RWPE2 (cell line): ENCODE measurements at regions not wholly inside any gene's neighbourhood (a gene's known extent, or its start where the extent isn't known, plus 50 kb on each side); places are given as distances from the start of the nearest gene placed in this dataset.
A peak's percentile ranks its signal among the peaks of the same experiment; 100 is the strongest.

Experiments used
- ATAC-seq: fragments of 200-7000 bp; cut with Tn5 transposase; 3 replicates; pipeline ENCODE4 v1.9.1; 2021; ENCODE audit warnings: low read depth
- DNase-seq: peaks from one replicate; pipeline ENCODE4 v3.0.0-alpha.2; 2020; ENCODE audit warnings: low spot score
- H3K27ac ChIP-seq: fragments of 450-650 bp; 2 replicates; pipeline ENCODE4 v1.5.1; 2017; ENCODE audit warnings: mild to moderate bottlenecking; ENCODE audit not compliant: poor library complexity, severe bottlenecking
- H3K27me3 ChIP-seq: fragments of 250-450 bp; sonication (Bioruptor Pico); 2 replicates; pipeline ENCODE4 v1.5.1; 2021; ENCODE audit warnings: mild to moderate bottlenecking, moderate library complexity; ENCODE audit not compliant: insufficient read depth, poor library complexity, severe bottlenecking
- H3K36me3 ChIP-seq: fragments of 250-450 bp; sonication (Bioruptor Pico); 2 replicates; pipeline ENCODE4 v1.5.1; 2020; ENCODE audit warnings: low read depth, mild to moderate bottlenecking, moderate library complexity
- H3K4me1 ChIP-seq: fragments of 250-450 bp; sonication (Bioruptor Pico); 2 replicates; pipeline ENCODE4 v1.5.1; 2021; ENCODE audit warnings: mild to moderate bottlenecking, moderate library complexity; ENCODE audit not compliant: insufficient read depth, poor library complexity, severe bottlenecking
- H3K4me3 ChIP-seq: fragments of 250-450 bp; sonication (Bioruptor Pico); 2 replicates; pipeline ENCODE4 v1.5.1; 2021; ENCODE audit warnings: mild to moderate bottlenecking, moderate library complexity; ENCODE audit not compliant: severe bottlenecking
- H3K9me3 ChIP-seq: fragments of 250-450 bp; sonication (Bioruptor Pico); 2 replicates; pipeline ENCODE4 v1.5.1; 2021; ENCODE audit warnings: mild to moderate bottlenecking, moderate library complexity; ENCODE audit not compliant: severe bottlenecking
- TF ChIP-seq, protein P1 (sequence below): fragments of 450-650 bp; IDR thresholded peaks from one replicate; pipeline ENCODE4 v1.5.1; 2017; ENCODE audit warnings: mild to moderate bottlenecking, moderate library complexity; ENCODE audit not compliant: poor library complexity, severe bottlenecking

DNA sequence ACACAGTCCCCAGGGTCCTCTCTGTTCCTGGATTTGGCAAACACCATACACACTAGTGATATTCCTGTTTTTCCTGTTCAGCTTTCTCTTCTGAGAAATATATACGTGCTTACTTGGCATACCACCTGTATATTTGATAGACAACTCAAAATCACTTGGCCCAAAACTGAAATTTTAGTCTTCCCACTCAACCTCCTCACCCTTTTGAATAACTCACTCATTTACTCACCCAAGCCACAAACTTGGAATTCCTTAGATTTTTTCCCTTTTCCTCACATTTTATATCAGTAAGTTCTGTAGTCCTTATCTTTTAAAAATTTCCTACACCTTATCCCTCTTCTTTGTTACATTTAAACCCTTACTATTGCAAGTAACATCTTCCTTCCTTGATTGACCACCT, 143.4 kb downstream of the PPP1R3A start:
- H3K36me3 ChIP-seq = no peaks in the 10 kb centered on the region
- DNase-seq (no peak), ATAC-seq (no peak)
- no peaks in the 10 kb centered on the region for H3K9me3 ChIP-seq
- no peaks in the 10 kb centered on the region for H3K27me3 ChIP-seq
- TF ChIP-seq, protein P1, sequence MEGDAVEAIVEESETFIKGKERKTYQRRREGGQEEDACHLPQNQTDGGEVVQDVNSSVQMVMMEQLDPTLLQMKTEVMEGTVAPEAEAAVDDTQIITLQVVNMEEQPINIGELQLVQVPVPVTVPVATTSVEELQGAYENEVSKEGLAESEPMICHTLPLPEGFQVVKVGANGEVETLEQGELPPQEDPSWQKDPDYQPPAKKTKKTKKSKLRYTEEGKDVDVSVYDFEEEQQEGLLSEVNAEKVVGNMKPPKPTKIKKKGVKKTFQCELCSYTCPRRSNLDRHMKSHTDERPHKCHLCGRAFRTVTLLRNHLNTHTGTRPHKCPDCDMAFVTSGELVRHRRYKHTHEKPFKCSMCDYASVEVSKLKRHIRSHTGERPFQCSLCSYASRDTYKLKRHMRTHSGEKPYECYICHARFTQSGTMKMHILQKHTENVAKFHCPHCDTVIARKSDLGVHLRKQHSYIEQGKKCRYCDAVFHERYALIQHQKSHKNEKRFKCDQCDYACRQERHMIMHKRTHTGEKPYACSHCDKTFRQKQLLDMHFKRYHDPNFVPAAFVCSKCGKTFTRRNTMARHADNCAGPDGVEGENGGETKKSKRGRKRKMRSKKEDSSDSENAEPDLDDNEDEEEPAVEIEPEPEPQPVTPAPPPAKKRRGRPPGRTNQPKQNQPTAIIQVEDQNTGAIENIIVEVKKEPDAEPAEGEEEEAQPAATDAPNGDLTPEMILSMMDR = no peak
- H3K27ac ChIP-seq = no peak overlapping the region
- H3K4me1 ChIP-seq = no peaks in the 10 kb centered on the region
- H3K4me3 ChIP-seq = no peak overlapping the region

DNA sequence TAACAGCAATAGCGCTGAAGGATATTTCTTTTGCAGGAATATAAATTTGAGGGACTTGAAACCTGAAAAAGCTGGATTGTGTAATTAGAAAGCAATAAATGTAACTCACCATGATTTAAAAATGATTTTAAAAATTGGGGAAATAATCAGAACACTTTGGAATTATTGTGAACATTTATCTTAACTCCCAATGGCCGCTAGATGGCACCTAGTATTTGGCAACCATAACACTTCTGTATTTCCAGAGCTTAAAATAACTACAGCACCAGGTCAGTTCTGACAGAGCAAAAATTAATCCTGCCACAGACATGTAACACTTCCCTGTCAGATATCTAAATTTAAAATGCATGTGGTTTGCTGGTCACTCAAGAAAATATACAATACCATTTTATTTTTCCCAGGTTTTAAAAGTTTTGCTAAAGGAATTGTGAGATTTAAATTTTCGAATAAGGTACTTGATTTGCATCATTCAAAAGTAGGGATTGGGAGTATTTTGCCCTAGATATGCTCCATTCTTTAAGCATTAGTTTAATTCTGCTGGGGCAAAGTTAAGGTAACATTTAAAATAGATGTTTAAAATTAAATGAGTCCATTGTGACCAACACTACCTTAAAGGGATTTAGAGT, 144.5 kb downstream of the PPP1R3A start:
- ATAC-seq = peak; percentile 50; the same call in 1 of the 3 replicates

DNA sequence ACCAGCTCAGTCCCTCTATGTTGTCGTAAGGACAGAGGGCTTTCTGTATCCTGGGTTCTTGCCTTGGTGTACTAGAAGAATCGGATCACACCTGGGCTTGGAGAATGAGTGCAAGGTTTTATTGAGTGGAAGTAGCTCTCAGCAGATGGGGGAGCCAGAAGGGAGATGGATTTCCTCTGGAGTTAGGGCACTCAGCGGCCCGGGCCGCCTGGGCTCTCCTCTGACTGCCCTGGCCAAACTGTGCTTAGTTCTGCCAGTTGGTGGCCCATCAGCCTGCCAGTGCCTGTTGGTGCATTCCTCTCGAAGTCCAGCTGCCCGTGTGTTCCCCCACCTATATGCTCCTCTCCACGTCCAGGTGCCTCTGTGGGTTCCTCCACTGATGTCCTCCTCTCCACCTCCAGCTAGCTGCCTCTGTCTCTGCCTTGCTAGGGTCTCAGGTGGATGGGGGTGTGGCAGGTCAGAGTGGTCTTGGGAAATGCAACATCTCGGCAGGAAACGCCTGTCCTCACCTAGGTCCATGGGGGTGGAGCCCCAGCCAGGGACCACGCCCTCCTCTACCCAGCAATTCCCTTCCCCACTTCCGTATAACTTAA, 148.6 kb downstream of the PPP1R3A start:
- no peak overlapping the region for H3K4me3 ChIP-seq
- no peaks in the 10 kb centered on the region for H3K4me1 ChIP-seq
- DNase-seq (peak; percentile 21), ATAC-seq (no peak)
- TF ChIP-seq, protein P1 = no peak
- no peaks in the 10 kb centered on the region for H3K27me3 ChIP-seq
- no peaks in the 10 kb centered on the region for H3K9me3 ChIP-seq
- no peak overlapping the region for H3K27ac ChIP-seq
- no peaks in the 10 kb centered on the region for H3K36me3 ChIP-seq

More for the DNA sequence above, 144.5 kb downstream of the PPP1R3A start:
- H3K4me1 ChIP-seq = no peaks in the 10 kb centered on the region
- DNase-seq = no peak
- no peaks in the 10 kb centered on the region for H3K36me3 ChIP-seq
- TF ChIP-seq, protein P1 = peak; percentile 89
- H3K27ac ChIP-seq = no peak overlapping the region
- no peaks in the 10 kb centered on the region for H3K27me3 ChIP-seq
- no peaks in the 10 kb centered on the region for H3K9me3 ChIP-seq
- H3K4me3 ChIP-seq = no peak overlapping the region

DNA sequence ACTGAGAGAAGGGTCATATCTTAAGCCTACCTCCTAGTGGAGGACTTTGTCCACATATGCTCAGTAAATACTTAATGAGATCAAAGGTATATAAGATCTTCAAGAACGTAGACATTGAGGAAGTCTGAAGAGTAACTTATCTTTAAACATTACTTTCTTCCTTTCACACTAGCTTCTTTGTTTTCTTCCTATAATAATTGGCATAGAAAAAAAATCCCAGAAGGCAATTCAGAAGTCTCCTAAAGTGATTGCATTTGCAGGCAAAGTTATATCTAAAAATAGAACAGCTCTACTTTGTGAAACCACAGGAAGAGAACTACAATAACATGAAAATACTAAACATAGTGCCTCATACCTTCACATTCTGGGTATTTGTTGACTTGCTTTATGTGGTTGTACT, 150.4 kb downstream of the PPP1R3A start:
- no peak for ATAC-seq
- no peaks in the 10 kb centered on the region for H3K9me3 ChIP-seq
- H3K4me3 ChIP-seq = no peak overlapping the region
- H3K27me3 ChIP-seq = no peaks in the 10 kb centered on the region
- H3K4me1 ChIP-seq = no peaks in the 10 kb centered on the region
- no peaks in the 10 kb centered on the region for H3K36me3 ChIP-seq
- no peak for DNase-seq
- TF ChIP-seq, protein P1 = no peak
- no peak overlapping the region for H3K27ac ChIP-seq

DNA sequence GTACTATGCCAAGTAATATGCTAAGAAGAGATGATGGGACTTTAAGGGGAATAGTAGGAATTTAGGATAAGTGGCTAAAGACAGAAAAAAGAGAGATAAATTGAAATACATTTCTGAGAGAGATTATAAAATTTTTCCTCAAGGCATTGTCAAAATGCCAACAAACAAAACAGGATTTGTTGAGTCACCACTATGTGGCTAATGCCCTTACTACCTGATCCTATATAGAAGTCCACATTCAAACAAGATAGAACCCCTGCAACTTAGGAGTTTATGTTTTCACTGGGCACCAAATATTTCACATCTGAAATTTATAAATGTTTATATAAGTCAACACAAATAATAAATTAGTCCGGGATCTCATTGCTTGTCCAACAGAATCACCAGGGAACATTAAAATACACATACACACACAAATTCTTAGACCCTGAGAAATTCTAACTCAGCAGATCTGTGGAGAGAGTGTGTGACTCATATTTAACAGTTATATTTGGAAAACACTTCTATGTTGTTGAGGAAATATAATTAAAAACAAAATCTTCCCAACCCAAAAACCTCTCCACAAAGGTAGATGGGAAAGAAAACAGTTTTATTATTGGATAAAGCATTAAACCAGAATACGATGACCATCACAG, 154.3 kb downstream of the PPP1R3A start:
- Histone ChIP-seq H3K27me3 (no peaks in the 10 kb centered on the region), H3K4me3 (no peak overlapping the region), H3K36me3 (no peaks in the 10 kb centered on the region), H3K4me1 (no peaks in the 10 kb centered on the region), H3K9me3 (no peaks in the 10 kb centered on the region), H3K27ac (no peak overlapping the region)
- DNase-seq = no peak
- no peak for ATAC-seq
- TF ChIP-seq, protein P1 = no peak
